Brain microvascular endothelial cell (primary cell): ENCODE measurements at regions not wholly inside any gene's neighbourhood (a gene's known extent, or its start where the extent isn't known, plus 50 kb on each side); places are given as distances from the start of the nearest gene placed in this dataset.

Source experiments
- DNase-seq: peaks from one replicate; pipeline ENCODE4 v3.0.0-alpha.2; 2020
- H3K27ac ChIP-seq: fragments of 250-450 bp; sonication (Bioruptor Pico); 2 replicates; pipeline ENCODE4 v1.5.1; 2020; ENCODE audit warnings: mild to moderate bottlenecking, moderate library complexity
- H3K27me3 ChIP-seq: fragments of 250-450 bp; sonication (Bioruptor Pico); replicated peaks from 2 replicates; pipeline ENCODE4 v1.5.1; 2020; ENCODE audit warnings: mild to moderate bottlenecking
- H3K36me3 ChIP-seq: fragments of 250-450 bp; sonication (Bioruptor Pico); replicated peaks from 2 replicates; pipeline ENCODE4 v1.5.1; 2020; ENCODE audit warnings: mild to moderate bottlenecking
- H3K4me3 ChIP-seq: 2 replicates; pipeline ENCODE4 v1.5.1; 2011; ENCODE audit warnings: low read depth, mild to moderate bottlenecking, control low read depth, low read length, moderate library complexity
- CTCF ChIP-seq: IDR thresholded peaks from 2 replicates; pipeline ENCODE4 v1.5.1; 2011; ENCODE audit warnings: low read depth, mild to moderate bottlenecking, moderate library complexity, low read length, control low read depth, inconsistent platforms; ENCODE audit errors: missing control alignments
- in situ Hi-C: cut with HindIII; loops from 2 replicates; pipeline ENCODE4 v1.10.0; 2017; ENCODE audit warnings: low sequenced_read_pairs, low pct_ligation_motif_present

GRCh38 chr18:53894675-53895442, 329.6 kb downstream of the MBD2 start:
- TF ChIP-seq CTCF: no peak
- Histone ChIP-seq H3K4me3 (no peak overlapping the region), H3K36me3 (no peaks in the 10 kb centered on the region), H3K27ac (no peak overlapping the region), H3K27me3 (no peaks in the 10 kb centered on the region)
- no peak for DNase-seq
- in situ Hi-C loops: no loop called here

- Histone ChIP-seq H3K4me3 (no peak overlapping the region), H3K36me3 (no peaks in the 10 kb centered on the region), H3K27me3 (no peaks in the 10 kb centered on the region), H3K27ac (no peak overlapping the region)
- DNase-seq: no peak
- TF ChIP-seq CTCF: no peak
- in situ Hi-C loops: no loop called here
Measured at GRCh38 chr18:53887447-53887846, 337.0 kb downstream of the MBD2 start.

GRCh38 chr18:53886058-53886457, 338.4 kb downstream of the MBD2 start:
- TF ChIP-seq CTCF: no peak
- H3K27ac ChIP-seq: no peak overlapping the region
- H3K36me3 ChIP-seq: no peaks in the 10 kb centered on the region
- in situ Hi-C loops: no loop called here
- no peak for DNase-seq
- H3K27me3 ChIP-seq: no peaks in the 10 kb centered on the region
- no peak overlapping the region for H3K4me3 ChIP-seq

- Histone ChIP-seq H3K4me3 (no peak overlapping the region), H3K27me3 (no peaks in the 10 kb centered on the region), H3K36me3 (no peaks in the 10 kb centered on the region), H3K27ac (no peak overlapping the region)
- in situ Hi-C loops: no loop called here
- no peak for TF ChIP-seq CTCF
- DNase-seq: no peak
Measured at GRCh38 chr18:53883771-53884170, 340.7 kb downstream of the MBD2 start.

GRCh38 chr18:53874103-53874502, 350.4 kb downstream of the MBD2 start:
- DNase-seq: no peak
- in situ Hi-C loops: no loop called here
- H3K27me3 ChIP-seq: no peaks in the 10 kb centered on the region

More at GRCh38 chr18:53874103-53874502, 350.4 kb downstream of the MBD2 start:
- TF ChIP-seq CTCF: no peak
- Histone ChIP-seq H3K27ac (no peak overlapping the region), H3K36me3 (no peaks in the 10 kb centered on the region), H3K4me3 (no peak overlapping the region)
